ENCODE measurements at regions not wholly inside any gene's neighbourhood (a gene's known extent, or its start where the extent isn't known, plus 50 kb on each side); places are given as distances from the start of the nearest gene placed in this dataset.
A peak's percentile ranks its signal among the peaks of the same experiment; 100 is the strongest.

- H3K9ac ChIP-seq (ENCODE audit: low read length), result no peak overlapping the region
- H3K27ac ChIP-seq (ENCODE audit: low read length), result no peak overlapping the region
- H2AFZ ChIP-seq (ENCODE audit: low read depth, low read length), result no peak overlapping the region
- no peak overlapping the region for H3K4me3 ChIP-seq (ENCODE audit: low read length)
- no peaks in the 10 kb centered on the region for H3F3A ChIP-seq (ENCODE audit: insufficient read depth, low read length, poor library complexity, severe bottlenecking)
- no peaks in the 10 kb centered on the region for H3K36me3 ChIP-seq (ENCODE audit: insufficient read depth, low read length)
- TF ChIP-seq SMC3 (conservative IDR thresholded peaks at IDR 0.05; ENCODE audit: poor library complexity) (no peak), EZH2 (IDR thresholded peaks at IDR 0.05; ENCODE audit: borderline replicate concordance, insufficient read depth, low read length, poor library complexity, severe bottlenecking) (no peak), EP300 (conservative IDR thresholded peaks at IDR 0.05; ENCODE audit: poor library complexity, severe bottlenecking) (peak; percentile 91), RAD21 (conservative IDR thresholded peaks at IDR 0.05) (no peak), POLR2AphosphoS5 (IDR thresholded peaks at IDR 0.05) (peak; percentile 73)
- TF ChIP-seq, protein P1, sequence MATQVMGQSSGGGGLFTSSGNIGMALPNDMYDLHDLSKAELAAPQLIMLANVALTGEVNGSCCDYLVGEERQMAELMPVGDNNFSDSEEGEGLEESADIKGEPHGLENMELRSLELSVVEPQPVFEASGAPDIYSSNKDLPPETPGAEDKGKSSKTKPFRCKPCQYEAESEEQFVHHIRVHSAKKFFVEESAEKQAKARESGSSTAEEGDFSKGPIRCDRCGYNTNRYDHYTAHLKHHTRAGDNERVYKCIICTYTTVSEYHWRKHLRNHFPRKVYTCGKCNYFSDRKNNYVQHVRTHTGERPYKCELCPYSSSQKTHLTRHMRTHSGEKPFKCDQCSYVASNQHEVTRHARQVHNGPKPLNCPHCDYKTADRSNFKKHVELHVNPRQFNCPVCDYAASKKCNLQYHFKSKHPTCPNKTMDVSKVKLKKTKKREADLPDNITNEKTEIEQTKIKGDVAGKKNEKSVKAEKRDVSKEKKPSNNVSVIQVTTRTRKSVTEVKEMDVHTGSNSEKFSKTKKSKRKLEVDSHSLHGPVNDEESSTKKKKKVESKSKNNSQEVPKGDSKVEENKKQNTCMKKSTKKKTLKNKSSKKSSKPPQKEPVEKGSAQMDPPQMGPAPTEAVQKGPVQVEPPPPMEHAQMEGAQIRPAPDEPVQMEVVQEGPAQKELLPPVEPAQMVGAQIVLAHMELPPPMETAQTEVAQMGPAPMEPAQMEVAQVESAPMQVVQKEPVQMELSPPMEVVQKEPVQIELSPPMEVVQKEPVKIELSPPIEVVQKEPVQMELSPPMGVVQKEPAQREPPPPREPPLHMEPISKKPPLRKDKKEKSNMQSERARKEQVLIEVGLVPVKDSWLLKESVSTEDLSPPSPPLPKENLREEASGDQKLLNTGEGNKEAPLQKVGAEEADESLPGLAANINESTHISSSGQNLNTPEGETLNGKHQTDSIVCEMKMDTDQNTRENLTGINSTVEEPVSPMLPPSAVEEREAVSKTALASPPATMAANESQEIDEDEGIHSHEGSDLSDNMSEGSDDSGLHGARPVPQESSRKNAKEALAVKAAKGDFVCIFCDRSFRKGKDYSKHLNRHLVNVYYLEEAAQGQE (IDR thresholded peaks at IDR 0.05; ENCODE audit: borderline replicate concordance), result no peak
- no peaks in the 10 kb centered on the region for H3K79me2 ChIP-seq (replicated peaks; ENCODE audit: insufficient read depth, low read length)
- H3K9me2 ChIP-seq (ENCODE audit: insufficient read depth, low read length), result no peaks in the 10 kb centered on the region
- H4K20me1 ChIP-seq (ENCODE audit: insufficient read depth), result no peaks in the 10 kb centered on the region
- H3K27me3 ChIP-seq (ENCODE audit: insufficient read depth, low read depth, low read length), result no peaks in the 10 kb centered on the region
- no peaks in the 10 kb centered on the region for H3K9me3 ChIP-seq (ENCODE audit: low read length)
- H3K4me2 ChIP-seq (ENCODE audit: low read length), result no peak overlapping the region
These were observed 230.0 kb upstream of the NWD2 start for GRCh38 chr4:37014584-37014983.

GRCh38 chr4:37015391-37015790, 229.2 kb upstream of the NWD2 start:
- Histone ChIP-seq H3K79me2 (replicated peaks; ENCODE audit: insufficient read depth, low read length) (no peaks in the 10 kb centered on the region), H3K9ac (ENCODE audit: low read length) (no peak overlapping the region), H3K4me3 (ENCODE audit: low read length) (no peak overlapping the region), H2AFZ (ENCODE audit: low read depth, low read length) (no peak overlapping the region), H3F3A (ENCODE audit: insufficient read depth, low read length, poor library complexity, severe bottlenecking) (no peaks in the 10 kb centered on the region), H3K9me3 (ENCODE audit: low read length) (no peaks in the 10 kb centered on the region), H3K9me2 (ENCODE audit: insufficient read depth, low read length) (no peaks in the 10 kb centered on the region), H3K27me3 (ENCODE audit: insufficient read depth, low read depth, low read length) (no peaks in the 10 kb centered on the region), H3K4me2 (ENCODE audit: low read length) (no peak overlapping the region), H3K36me3 (ENCODE audit: insufficient read depth, low read length) (no peaks in the 10 kb centered on the region), H4K20me1 (ENCODE audit: insufficient read depth) (no peaks in the 10 kb centered on the region), H3K27ac (ENCODE audit: low read length) (no peak overlapping the region)
- TF ChIP-seq SMC3 (conservative IDR thresholded peaks at IDR 0.05; ENCODE audit: poor library complexity), result no peak
- TF ChIP-seq RAD21 (conservative IDR thresholded peaks at IDR 0.05), result no peak
- TF ChIP-seq TAF1 (IDR thresholded peaks at IDR 0.05; ENCODE audit: low read depth), result no peak
- TF ChIP-seq, protein P1 (IDR thresholded peaks at IDR 0.05; ENCODE audit: borderline replicate concordance), result no peak
- TF ChIP-seq EP300 (conservative IDR thresholded peaks at IDR 0.05; ENCODE audit: poor library complexity, severe bottlenecking), result no peak
- no peak for TF ChIP-seq POLR2AphosphoS5 (IDR thresholded peaks at IDR 0.05)
- no peak for TF ChIP-seq MXI1 (conservative IDR thresholded peaks at IDR 0.05; ENCODE audit: poor library complexity, severe bottlenecking)
- no peak for TF ChIP-seq EZH2 (IDR thresholded peaks at IDR 0.05; ENCODE audit: borderline replicate concordance, insufficient read depth, low read length, poor library complexity, severe bottlenecking)
- TF ChIP-seq, protein P2, sequence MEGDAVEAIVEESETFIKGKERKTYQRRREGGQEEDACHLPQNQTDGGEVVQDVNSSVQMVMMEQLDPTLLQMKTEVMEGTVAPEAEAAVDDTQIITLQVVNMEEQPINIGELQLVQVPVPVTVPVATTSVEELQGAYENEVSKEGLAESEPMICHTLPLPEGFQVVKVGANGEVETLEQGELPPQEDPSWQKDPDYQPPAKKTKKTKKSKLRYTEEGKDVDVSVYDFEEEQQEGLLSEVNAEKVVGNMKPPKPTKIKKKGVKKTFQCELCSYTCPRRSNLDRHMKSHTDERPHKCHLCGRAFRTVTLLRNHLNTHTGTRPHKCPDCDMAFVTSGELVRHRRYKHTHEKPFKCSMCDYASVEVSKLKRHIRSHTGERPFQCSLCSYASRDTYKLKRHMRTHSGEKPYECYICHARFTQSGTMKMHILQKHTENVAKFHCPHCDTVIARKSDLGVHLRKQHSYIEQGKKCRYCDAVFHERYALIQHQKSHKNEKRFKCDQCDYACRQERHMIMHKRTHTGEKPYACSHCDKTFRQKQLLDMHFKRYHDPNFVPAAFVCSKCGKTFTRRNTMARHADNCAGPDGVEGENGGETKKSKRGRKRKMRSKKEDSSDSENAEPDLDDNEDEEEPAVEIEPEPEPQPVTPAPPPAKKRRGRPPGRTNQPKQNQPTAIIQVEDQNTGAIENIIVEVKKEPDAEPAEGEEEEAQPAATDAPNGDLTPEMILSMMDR (IDR thresholded peaks at IDR 0.05; ENCODE audit: poor library complexity, severe bottlenecking), result no peak

Measured in neural cell (in vitro differentiated cells).